ENCODE measurements at regions not wholly inside any gene's neighbourhood (a gene's known extent, or its start where the extent isn't known, plus 50 kb on each side); places are given as distances from the start of the nearest gene placed in this dataset.

- Histone ChIP-seq H3K27ac (ENCODE audit: low read depth, low read length) (no peak overlapping the region), H3K9ac (ENCODE audit: low read length) (no peak overlapping the region), H4K20me1 (ENCODE audit: low read depth, low read length) (no peaks in the 10 kb centered on the region), H3K9me3 (ENCODE audit: insufficient read depth, low read length) (no peaks in the 10 kb centered on the region), H3K27me3 (ENCODE audit: low read length) (no peaks in the 10 kb centered on the region), H3K4me2 (ENCODE audit: low read depth, low read length, poor library complexity, severe bottlenecking) (no peak overlapping the region), H2AFZ (ENCODE audit: low read depth, low read length, severe bottlenecking) (no peak overlapping the region), H3K4me3 (ENCODE audit: insufficient read depth, low read length, poor library complexity, severe bottlenecking) (no peak overlapping the region), H3K9me2 (replicated peaks; ENCODE audit: insufficient read depth, low read length) (no peaks in the 10 kb centered on the region), H3K36me3 (ENCODE audit: low read length) (no peaks in the 10 kb centered on the region), H3K79me2 (ENCODE audit: insufficient read depth, low read length) (no peaks in the 10 kb centered on the region), H3F3A (ENCODE audit: insufficient read depth) (no peaks in the 10 kb centered on the region)
- no peak for TF ChIP-seq EZH2phosphoT487 (conservative IDR thresholded peaks at IDR 0.05; ENCODE audit: low read length)
- no peak for TF ChIP-seq CTCF (IDR thresholded peaks at IDR 0.05; ENCODE audit: insufficient read depth, low read length, poor library complexity, severe bottlenecking)
Observed at GRCh38 chr9:88733651-88734421, 198.9 kb downstream of the NXNL2 start.

GRCh38 chr9:88734527-88734926 lies 199.5 kb downstream of the NXNL2 start:
- TF ChIP-seq CTCF (IDR thresholded peaks at IDR 0.05; ENCODE audit: insufficient read depth, low read length, poor library complexity, severe bottlenecking): no peak
- no peaks in the 10 kb centered on the region for H4K20me1 ChIP-seq (ENCODE audit: low read depth, low read length)
- no peaks in the 10 kb centered on the region for H3K9me3 ChIP-seq (ENCODE audit: insufficient read depth, low read length)
- no peak overlapping the region for H3K4me3 ChIP-seq (ENCODE audit: insufficient read depth, low read length, poor library complexity, severe bottlenecking)
- no peaks in the 10 kb centered on the region for H3F3A ChIP-seq (ENCODE audit: insufficient read depth)
- H3K79me2 ChIP-seq (ENCODE audit: insufficient read depth, low read length): no peaks in the 10 kb centered on the region
- no peak overlapping the region for H3K27ac ChIP-seq (ENCODE audit: low read depth, low read length)
- H3K27me3 ChIP-seq (ENCODE audit: low read length): no peaks in the 10 kb centered on the region
- no peak overlapping the region for H3K9ac ChIP-seq (ENCODE audit: low read length)
- H3K36me3 ChIP-seq (ENCODE audit: low read length): no peaks in the 10 kb centered on the region
- H3K4me2 ChIP-seq (ENCODE audit: low read depth, low read length, poor library complexity, severe bottlenecking): no peak overlapping the region
- H3K9me2 ChIP-seq (replicated peaks; ENCODE audit: insufficient read depth, low read length): no peaks in the 10 kb centered on the region
- H2AFZ ChIP-seq (ENCODE audit: low read depth, low read length, severe bottlenecking): no peak overlapping the region

GRCh38 chr9:88736136-88736637 lies 201.2 kb downstream of the NXNL2 start:
- H3K9ac ChIP-seq (ENCODE audit: low read length): no peak overlapping the region
- no peaks in the 10 kb centered on the region for H3K9me3 ChIP-seq (ENCODE audit: insufficient read depth, low read length)
- no peaks in the 10 kb centered on the region for H3K36me3 ChIP-seq (ENCODE audit: low read length)
- no peak overlapping the region for H3K4me3 ChIP-seq (ENCODE audit: insufficient read depth, low read length, poor library complexity, severe bottlenecking)
- no peaks in the 10 kb centered on the region for H3K9me2 ChIP-seq (replicated peaks; ENCODE audit: insufficient read depth, low read length)
- no peaks in the 10 kb centered on the region for H3F3A ChIP-seq (ENCODE audit: insufficient read depth)
- H3K27me3 ChIP-seq (ENCODE audit: low read length): no peaks in the 10 kb centered on the region
- H3K27ac ChIP-seq (ENCODE audit: low read depth, low read length): no peak overlapping the region
- H2AFZ ChIP-seq (ENCODE audit: low read depth, low read length, severe bottlenecking): no peak overlapping the region
- no peak overlapping the region for H3K4me2 ChIP-seq (ENCODE audit: low read depth, low read length, poor library complexity, severe bottlenecking)
- H4K20me1 ChIP-seq (ENCODE audit: low read depth, low read length): no peaks in the 10 kb centered on the region
- H3K79me2 ChIP-seq (ENCODE audit: insufficient read depth, low read length): no peaks in the 10 kb centered on the region
- TF ChIP-seq CTCF (IDR thresholded peaks at IDR 0.05; ENCODE audit: insufficient read depth, low read length, poor library complexity, severe bottlenecking) (no peak), EZH2phosphoT487 (conservative IDR thresholded peaks at IDR 0.05; ENCODE audit: low read length) (no peak)

Measured in SU-DHL-6 (cell line).